ENCODE measurements at regions not wholly inside any gene's neighbourhood (a gene's known extent, or its start where the extent isn't known, plus 50 kb on each side); places are given as distances from the start of the nearest gene placed in this dataset.

- no peak overlapping the region for H3K27ac Mint-ChIP-seq (ENCODE audit: unreplicated experiment)
- DNase-seq (ENCODE audit: extremely low spot score, unreplicated experiment): no peak
- peaks cover 2% of the 10 kb centered on the region for H3K9me3 Mint-ChIP-seq (ENCODE audit: unreplicated experiment)
- no peaks in the 10 kb centered on the region for H3K36me3 Mint-ChIP-seq (ENCODE audit: unreplicated experiment)
- no peak for TF ChIP-seq CTCF (IDR thresholded peaks at IDR 0.05)
- no peak overlapping the region for H3K4me3 Mint-ChIP-seq (ENCODE audit: unreplicated experiment)
- peaks cover 30% of the 10 kb centered on the region for H3K27me3 Mint-ChIP-seq (ENCODE audit: unreplicated experiment)
- H3K4me1 Mint-ChIP-seq (ENCODE audit: unreplicated experiment): no peaks in the 10 kb centered on the region
Measured at GRCh38 chr5:108521011-108521700, 139.3 kb upstream of the FBXL17 start.

- Mint-ChIP-seq H3K9me3 (ENCODE audit: unreplicated experiment) (no peaks in the 10 kb centered on the region), H3K27ac (ENCODE audit: unreplicated experiment) (no peak overlapping the region), H3K27me3 (ENCODE audit: unreplicated experiment) (peaks cover 53% of the 10 kb centered on the region), H3K36me3 (ENCODE audit: unreplicated experiment) (no peaks in the 10 kb centered on the region), H3K4me1 (ENCODE audit: unreplicated experiment) (no peaks in the 10 kb centered on the region), H3K4me3 (ENCODE audit: unreplicated experiment) (no peak overlapping the region)
- no peak for DNase-seq (ENCODE audit: extremely low spot score, unreplicated experiment)
- TF ChIP-seq CTCF (IDR thresholded peaks at IDR 0.05): no peak
Measured at GRCh38 chr5:108516785-108517184, 134.9 kb upstream of the FBXL17 start.

GRCh38 chr5:108515517-108516105 is 133.7 kb upstream of the FBXL17 start:
- Mint-ChIP-seq H3K9me3 (ENCODE audit: unreplicated experiment) (no peaks in the 10 kb centered on the region), H3K4me3 (ENCODE audit: unreplicated experiment) (no peak overlapping the region), H3K27me3 (ENCODE audit: unreplicated experiment) (peaks cover 54% of the 10 kb centered on the region), H3K4me1 (ENCODE audit: unreplicated experiment) (no peaks in the 10 kb centered on the region), H3K27ac (ENCODE audit: unreplicated experiment) (no peak overlapping the region), H3K36me3 (ENCODE audit: unreplicated experiment) (no peaks in the 10 kb centered on the region)
- TF ChIP-seq CTCF (IDR thresholded peaks at IDR 0.05): no peak
- DNase-seq (ENCODE audit: extremely low spot score, unreplicated experiment): no peak

GRCh38 chr5:108508979-108509378 is 127.1 kb upstream of the FBXL17 start:
- H3K27me3 Mint-ChIP-seq (ENCODE audit: unreplicated experiment): peaks cover 42% of the 10 kb centered on the region
- H3K4me3 Mint-ChIP-seq (ENCODE audit: unreplicated experiment): no peak overlapping the region
- no peak for TF ChIP-seq CTCF (IDR thresholded peaks at IDR 0.05)
- H3K4me1 Mint-ChIP-seq (ENCODE audit: unreplicated experiment): no peaks in the 10 kb centered on the region
- no peaks in the 10 kb centered on the region for H3K9me3 Mint-ChIP-seq (ENCODE audit: unreplicated experiment)
- no peaks in the 10 kb centered on the region for H3K36me3 Mint-ChIP-seq (ENCODE audit: unreplicated experiment)
- DNase-seq (ENCODE audit: extremely low spot score, unreplicated experiment): no peak
- no peak overlapping the region for H3K27ac Mint-ChIP-seq (ENCODE audit: unreplicated experiment)

- Mint-ChIP-seq H3K27ac (ENCODE audit: unreplicated experiment) (no peak overlapping the region), H3K4me1 (ENCODE audit: unreplicated experiment) (no peaks in the 10 kb centered on the region), H3K4me3 (ENCODE audit: unreplicated experiment) (no peak overlapping the region), H3K27me3 (ENCODE audit: unreplicated experiment) (peaks cover 29% of the 10 kb centered on the region), H3K9me3 (ENCODE audit: unreplicated experiment) (no peaks in the 10 kb centered on the region), H3K36me3 (ENCODE audit: unreplicated experiment) (no peaks in the 10 kb centered on the region)
- DNase-seq (ENCODE audit: extremely low spot score, unreplicated experiment): no peak
- no peak for TF ChIP-seq CTCF (IDR thresholded peaks at IDR 0.05)
Measured at GRCh38 chr5:108507631-108508030, 125.7 kb upstream of the FBXL17 start.

All from osteocyte (in vitro differentiated cells).